SJCRH30 (cell line): ENCODE measurements at regions not wholly inside any gene's neighbourhood (a gene's known extent, or its start where the extent isn't known, plus 50 kb on each side); places are given as distances from the start of the nearest gene placed in this dataset.
"Not testable (repeated sequence)": the region's sequence is repeated elsewhere in the genome, so short reads cannot be mapped to it uniquely, and the experiment has no call there.

Source experiments
- DNase-seq, 2 experiments: peaks; one replicate each; pipeline ENCODE4 v3.0.0-alpha.2; 2015 to 2020
- H3K27ac ChIP-seq: fragments of 250-450 bp; sonication (Bioruptor Pico); 2 replicates; pipeline ENCODE4 v1.5.1; 2020; ENCODE audit warnings: mild to moderate bottlenecking, moderate library complexity
- H3K27me3 ChIP-seq: fragments of 250-450 bp; sonication (Bioruptor Pico); 2 replicates; pipeline ENCODE4 v1.5.1; 2020; ENCODE audit warnings: mild to moderate bottlenecking, moderate library complexity
- H3K36me3 ChIP-seq: fragments of 250-450 bp; sonication (Bioruptor Pico); 2 replicates; pipeline ENCODE4 v1.5.1; 2020; ENCODE audit warnings: mild to moderate bottlenecking, moderate library complexity
- H3K4me1 ChIP-seq: fragments of 250-450 bp; sonication (Bioruptor Pico); 2 replicates; pipeline ENCODE4 v1.5.1; 2020; ENCODE audit warnings: mild to moderate bottlenecking, moderate library complexity
- H3K4me3 ChIP-seq: fragments of 250-450 bp; sonication (Bioruptor Pico); 2 replicates; pipeline ENCODE4 v1.5.1; 2020; ENCODE audit warnings: mild to moderate bottlenecking, moderate library complexity
- H3K9me3 ChIP-seq: fragments of 250-450 bp; sonication (Bioruptor Pico); replicated peaks from 2 replicates; pipeline ENCODE4 v1.5.1; 2020; ENCODE audit warnings: mild to moderate bottlenecking, moderate library complexity

DNA sequence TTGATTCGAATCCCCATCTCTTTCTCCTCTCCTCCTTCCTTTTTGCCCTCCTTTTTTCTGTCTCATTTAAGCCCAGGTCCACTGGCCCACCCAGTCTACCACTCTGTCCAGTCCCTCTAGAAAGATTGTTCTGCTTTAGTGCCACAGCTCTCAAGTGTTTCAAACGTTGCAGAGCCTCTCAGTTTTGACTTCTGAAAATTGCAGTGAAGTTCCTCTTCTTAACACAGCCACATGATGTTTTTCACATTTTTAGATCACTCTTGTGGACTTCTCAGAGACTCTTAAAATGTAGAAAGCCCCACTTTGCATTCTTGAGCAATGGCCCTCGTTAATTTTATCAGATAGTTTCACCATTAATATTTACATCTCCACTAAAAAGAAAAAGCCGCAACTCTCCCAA lies 253.1 kb downstream of the HAPSTR1 start:
- H3K4me3 ChIP-seq = no peak overlapping the region
- no peak for DNase-seq
- no peaks in the 10 kb centered on the region for H3K9me3 ChIP-seq
- no peaks in the 10 kb centered on the region for H3K4me1 ChIP-seq
- no peak overlapping the region for H3K27ac ChIP-seq
- H3K27me3 ChIP-seq = no peaks in the 10 kb centered on the region
- no peaks in the 10 kb centered on the region for H3K36me3 ChIP-seq

DNA sequence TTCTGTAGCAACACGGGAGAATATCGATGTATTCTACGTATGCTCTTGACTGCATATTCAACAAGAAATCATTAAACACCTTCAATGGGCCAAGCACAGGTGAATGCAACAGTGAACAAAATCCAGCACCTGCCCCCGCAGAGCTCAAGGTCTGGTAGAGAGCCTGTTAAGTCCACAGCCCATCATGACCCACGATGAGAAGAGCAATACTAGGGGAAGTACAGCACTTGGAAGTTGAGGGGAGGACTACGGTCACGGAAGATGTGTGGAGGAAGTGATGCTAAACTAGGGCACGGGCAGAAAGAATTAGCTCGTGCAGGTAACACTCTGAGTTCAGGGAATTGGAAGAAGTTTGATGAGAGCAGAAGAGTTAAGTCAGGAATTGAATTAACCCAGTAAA lies 253.6 kb downstream of the HAPSTR1 start:
- Histone ChIP-seq H3K9me3 (no peaks in the 10 kb centered on the region), H3K27ac (no peak overlapping the region), H3K4me1 (no peaks in the 10 kb centered on the region), H3K4me3 (no peak overlapping the region), H3K27me3 (no peaks in the 10 kb centered on the region), H3K36me3 (no peaks in the 10 kb centered on the region)
- DNase-seq = no peak

DNA sequence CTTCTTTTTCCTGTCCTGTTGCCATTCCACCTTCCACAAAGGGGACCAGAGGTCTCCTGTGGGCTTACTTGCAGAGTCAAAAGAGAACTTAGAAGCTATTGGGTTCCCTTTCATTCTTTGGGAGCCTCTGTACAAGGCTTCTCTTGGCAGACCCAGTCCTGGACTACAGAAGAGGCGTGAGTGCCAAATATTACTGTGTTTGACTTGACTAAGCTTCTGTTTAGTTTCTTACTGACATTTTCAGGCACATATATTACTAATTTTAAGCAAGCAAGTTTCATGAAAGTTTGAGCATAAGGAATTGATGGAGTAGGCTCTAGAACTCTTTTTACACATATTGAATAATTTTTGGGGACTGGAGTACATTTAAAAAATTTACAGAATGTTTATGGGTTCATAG lies 254.4 kb downstream of the HAPSTR1 start:
- no peak overlapping the region for H3K4me3 ChIP-seq
- H3K4me1 ChIP-seq = no peaks in the 10 kb centered on the region
- no peak for DNase-seq
- no peak overlapping the region for H3K27ac ChIP-seq
- H3K36me3 ChIP-seq = no peaks in the 10 kb centered on the region
- H3K9me3 ChIP-seq = no peaks in the 10 kb centered on the region
- H3K27me3 ChIP-seq = no peaks in the 10 kb centered on the region

DNA sequence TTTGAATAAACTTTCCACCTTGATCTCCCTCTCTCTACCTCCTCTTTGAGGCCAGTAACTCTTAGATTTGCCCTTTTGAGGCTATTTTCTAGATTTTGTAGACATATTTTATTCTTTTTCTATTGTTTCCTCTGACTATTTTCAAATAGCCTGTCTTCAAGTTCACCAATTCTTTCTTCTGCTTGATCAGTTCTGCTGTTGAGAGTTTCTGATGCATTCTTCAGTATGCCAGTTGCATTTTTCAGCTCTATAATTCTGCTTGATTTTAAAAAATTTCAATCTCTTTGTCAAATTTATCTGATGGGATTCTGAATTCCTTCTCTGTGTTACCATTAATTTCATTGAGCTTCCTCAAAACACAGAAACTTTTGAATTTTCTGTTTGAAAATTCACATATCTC lies 257.5 kb downstream of the HAPSTR1 start:
- Histone ChIP-seq H3K4me3 (no peak overlapping the region), H3K36me3 (no peaks in the 10 kb centered on the region), H3K4me1 (no peaks in the 10 kb centered on the region), H3K9me3 (no peaks in the 10 kb centered on the region), H3K27ac (no peak overlapping the region), H3K27me3 (no peaks in the 10 kb centered on the region)
- DNase-seq = no peak

DNA sequence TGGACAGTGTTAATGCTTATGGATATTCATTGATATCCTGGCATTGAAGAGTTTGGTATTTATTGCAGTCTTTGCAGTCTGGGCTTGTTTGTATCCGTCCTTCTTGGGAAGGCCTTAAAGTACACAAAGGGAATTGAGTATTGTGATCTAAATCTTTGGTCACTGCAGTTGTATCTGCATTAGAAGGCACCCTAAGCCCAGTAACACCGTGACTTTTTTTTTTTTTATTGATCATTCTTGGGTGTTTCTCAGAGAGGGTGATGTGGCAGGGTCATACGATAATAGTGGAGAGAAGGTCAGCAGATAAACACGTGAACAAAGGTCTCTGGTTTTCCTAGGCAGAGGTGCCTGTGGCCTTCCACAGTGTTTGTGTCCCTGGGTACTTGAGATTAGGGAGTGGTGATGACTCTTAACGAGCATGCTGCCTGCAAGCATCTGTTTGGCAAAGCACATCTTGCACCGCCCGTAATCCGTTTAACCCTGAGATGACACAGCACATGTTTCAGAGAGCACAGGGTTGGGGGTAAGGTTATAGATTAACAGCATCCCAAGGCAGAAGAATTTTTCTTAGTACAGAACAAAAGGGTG lies 258.0 kb downstream of the HAPSTR1 start:
- DNase-seq, H3K4me1 ChIP-seq, H3K9me3 ChIP-seq: not testable (repeated sequence)

DNA sequence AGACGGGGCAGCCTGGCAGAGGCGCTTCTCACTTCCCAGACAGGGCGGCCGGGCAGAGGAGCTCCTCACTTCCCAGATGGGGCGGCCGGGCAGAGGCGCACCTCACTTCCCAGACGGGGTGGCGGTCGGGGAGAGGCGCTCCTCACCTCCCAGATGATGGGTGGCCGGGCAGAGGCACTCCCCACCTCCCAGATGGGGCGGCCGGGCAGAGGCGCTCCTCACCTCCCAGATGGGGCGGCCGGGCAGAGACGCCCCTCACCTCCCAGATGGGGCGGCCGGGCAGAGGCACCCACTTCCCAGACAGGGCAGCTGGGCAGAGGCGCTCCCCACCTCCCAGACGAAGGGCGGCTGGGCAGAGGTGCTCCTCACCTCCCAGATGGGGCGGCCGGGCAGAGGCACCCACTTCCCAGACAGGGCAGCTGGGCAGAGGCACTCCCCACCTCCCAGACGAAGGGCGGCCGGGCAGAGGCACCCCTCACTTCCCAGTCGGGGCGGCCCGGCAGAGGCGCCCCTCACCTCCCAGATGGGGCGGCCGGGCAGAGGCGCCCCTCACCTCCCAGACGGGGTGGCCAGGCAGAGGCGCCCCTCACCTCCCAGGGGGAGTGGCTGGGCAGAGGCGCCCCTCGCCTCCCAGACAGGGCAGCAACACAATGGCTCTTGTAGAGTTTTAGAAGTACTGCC lies 258.8 kb downstream of the HAPSTR1 start:
- not testable (repeated sequence) for H3K9me3 ChIP-seq, H3K27ac ChIP-seq, H3K36me3 ChIP-seq, H3K4me3 ChIP-seq, H3K27me3 ChIP-seq, H3K4me1 ChIP-seq, DNase-seq

More for the DNA sequence above, 258.0 kb downstream of the HAPSTR1 start:
- H3K36me3 ChIP-seq, H3K4me3 ChIP-seq, H3K27me3 ChIP-seq, H3K27ac ChIP-seq: not testable (repeated sequence)

DNA sequence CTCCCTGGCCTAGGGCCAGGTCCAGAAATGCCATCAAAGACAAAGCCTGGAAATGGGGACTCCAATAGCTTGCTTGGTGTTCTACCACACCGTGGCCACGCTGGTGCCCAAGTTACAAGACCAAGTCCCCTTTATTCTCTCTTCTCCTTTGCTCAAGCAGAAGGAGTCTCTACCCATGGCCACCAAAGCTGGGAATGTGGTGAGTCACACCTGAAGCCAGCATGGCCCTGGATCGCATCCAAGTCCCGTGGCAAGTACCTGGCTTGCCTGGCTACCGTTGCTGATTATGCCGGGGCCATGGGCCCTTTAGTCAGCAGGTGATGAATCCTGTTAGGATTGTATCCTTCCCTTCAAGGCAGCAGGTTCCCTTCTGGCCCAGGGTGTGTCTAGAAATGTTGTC lies 260.0 kb downstream of the HAPSTR1 start:
- no peaks in the 10 kb centered on the region for H3K27me3 ChIP-seq
- H3K36me3 ChIP-seq = no peaks in the 10 kb centered on the region
- H3K27ac ChIP-seq = no peak overlapping the region
- no peak overlapping the region for H3K4me3 ChIP-seq
- DNase-seq = no peak
- no peaks in the 10 kb centered on the region for H3K9me3 ChIP-seq
- H3K4me1 ChIP-seq = no peaks in the 10 kb centered on the region

DNA sequence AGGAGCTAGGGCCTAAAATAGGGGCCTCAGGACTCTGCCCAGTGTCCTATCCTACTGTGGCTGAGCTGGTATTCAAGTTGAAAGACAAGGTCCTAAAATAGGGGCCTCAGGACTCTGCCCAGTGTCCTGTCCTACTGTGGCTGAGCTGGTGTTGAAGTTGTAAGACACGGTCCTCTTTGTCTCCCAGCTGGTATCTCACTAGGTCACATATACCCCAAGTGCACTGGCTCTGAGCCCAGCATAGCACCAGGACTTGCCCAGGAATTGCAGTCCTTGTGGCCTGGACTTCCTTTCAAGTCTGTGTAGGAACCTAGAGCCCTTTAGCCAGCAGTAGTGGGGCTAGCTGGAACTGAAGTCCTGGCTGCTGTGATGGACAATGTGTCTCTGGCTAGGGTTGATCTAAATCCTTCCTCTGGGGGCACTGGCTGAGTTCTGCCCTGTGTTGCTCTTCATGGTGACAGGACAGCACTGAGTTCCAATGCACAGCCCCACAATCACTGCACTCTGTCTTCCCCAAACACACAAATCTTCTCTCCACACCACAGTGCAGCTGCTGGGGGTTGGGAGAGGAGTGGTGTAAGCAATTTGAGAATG lies 260.5 kb downstream of the HAPSTR1 start:
- Histone ChIP-seq H3K36me3 (no peaks in the 10 kb centered on the region), H3K9me3 (no peaks in the 10 kb centered on the region), H3K27me3 (no peaks in the 10 kb centered on the region), H3K27ac (no peak overlapping the region), H3K4me1 (no peaks in the 10 kb centered on the region), H3K4me3 (no peak overlapping the region)
- DNase-seq = no peak

DNA sequence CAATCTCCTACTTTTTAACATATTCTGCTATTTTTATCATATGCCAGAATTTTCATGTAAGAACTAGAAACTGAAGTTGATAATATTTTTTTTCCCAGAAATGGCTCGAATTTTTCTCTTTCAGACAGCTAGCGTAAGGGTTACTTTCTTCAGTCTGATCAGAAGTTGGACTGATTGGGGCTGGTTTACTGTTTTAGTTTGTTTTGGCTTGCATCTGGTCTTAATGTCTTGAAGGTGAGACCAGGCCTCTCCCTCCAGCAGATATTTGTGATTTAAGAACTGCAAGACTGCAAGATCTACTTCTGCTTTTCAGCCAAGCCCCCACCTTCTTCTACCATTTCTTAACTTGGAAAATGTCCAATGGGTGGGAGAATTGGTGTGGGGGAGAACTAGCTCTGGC lies 266.4 kb downstream of the HAPSTR1 start:
- Histone ChIP-seq H3K27ac (no peak overlapping the region), H3K4me1 (no peaks in the 10 kb centered on the region), H3K36me3 (no peaks in the 10 kb centered on the region), H3K4me3 (no peak overlapping the region), H3K27me3 (no peaks in the 10 kb centered on the region), H3K9me3 (no peaks in the 10 kb centered on the region)
- DNase-seq = no peak

DNA sequence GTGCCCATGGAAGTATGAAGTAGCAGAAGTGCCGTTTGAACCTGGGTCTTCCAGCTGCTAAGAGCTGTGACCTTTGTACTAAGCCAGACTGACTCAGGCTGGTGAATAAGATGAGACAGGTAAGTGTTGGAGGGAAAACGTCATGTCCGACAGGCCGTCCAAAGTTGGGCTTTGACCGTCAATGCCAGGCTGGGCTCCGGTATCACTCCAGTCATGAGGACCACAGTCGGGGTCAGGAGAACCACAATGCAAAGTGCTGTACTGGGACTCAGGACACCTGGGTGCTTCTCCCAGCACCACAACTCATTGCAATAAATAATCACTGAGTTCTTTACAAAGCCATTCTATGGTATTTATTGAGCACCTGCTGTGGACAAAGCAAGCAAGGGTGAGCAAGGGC lies 268.6 kb downstream of the HAPSTR1 start:
- Histone ChIP-seq H3K27me3 (no peaks in the 10 kb centered on the region), H3K36me3 (no peaks in the 10 kb centered on the region), H3K27ac (no peak overlapping the region), H3K9me3 (no peaks in the 10 kb centered on the region), H3K4me3 (no peak overlapping the region), H3K4me1 (no peaks in the 10 kb centered on the region)
- DNase-seq = no peak

DNA sequence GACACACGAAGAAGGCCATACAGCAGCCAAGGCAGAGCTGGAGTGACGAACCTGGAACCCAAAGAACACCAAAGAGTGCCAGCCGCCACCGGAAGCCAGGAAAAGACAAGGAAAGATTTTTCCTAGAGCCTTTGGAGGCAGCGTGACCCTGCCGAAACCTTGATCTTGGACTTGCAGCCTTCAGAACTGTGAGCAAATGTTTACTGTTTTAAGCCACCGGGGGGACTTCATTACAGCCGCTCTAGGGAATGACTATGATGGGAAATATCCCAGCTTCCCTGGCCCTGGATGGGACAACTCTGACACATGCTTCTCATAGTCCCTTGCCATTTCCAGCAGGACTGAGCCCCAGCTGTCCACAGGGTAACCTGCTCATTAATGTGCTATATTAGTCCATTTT lies 270.6 kb downstream of the HAPSTR1 start:
- no peak overlapping the region for H3K4me3 ChIP-seq
- H3K36me3 ChIP-seq = no peaks in the 10 kb centered on the region
- H3K9me3 ChIP-seq = no peaks in the 10 kb centered on the region
- no peak for DNase-seq
- H3K27me3 ChIP-seq = no peaks in the 10 kb centered on the region
- no peaks in the 10 kb centered on the region for H3K4me1 ChIP-seq
- no peak overlapping the region for H3K27ac ChIP-seq

DNA sequence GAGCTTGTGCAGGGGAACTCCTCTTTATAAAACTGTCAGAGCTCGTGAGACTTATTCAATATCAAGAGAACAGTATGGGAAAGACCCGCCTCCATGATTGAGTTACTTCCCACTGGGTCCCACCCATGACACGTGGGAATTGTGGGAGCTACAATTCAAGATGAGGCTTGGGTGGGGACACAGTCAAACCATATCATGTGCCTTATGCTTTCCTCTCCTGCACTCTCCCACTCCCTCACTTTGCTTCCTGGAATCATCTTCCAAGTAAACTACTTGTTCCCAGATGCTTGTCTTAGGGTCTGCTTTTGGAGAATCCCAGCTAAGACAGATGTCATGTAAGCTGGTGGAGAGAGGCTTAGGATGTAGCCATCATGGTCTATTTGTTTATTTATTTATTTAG lies 271.2 kb downstream of the HAPSTR1 start:
- no peaks in the 10 kb centered on the region for H3K9me3 ChIP-seq
- H3K27ac ChIP-seq = no peak overlapping the region
- DNase-seq = no peak
- no peaks in the 10 kb centered on the region for H3K4me1 ChIP-seq
- H3K36me3 ChIP-seq = no peaks in the 10 kb centered on the region
- H3K4me3 ChIP-seq = no peak overlapping the region
- no peaks in the 10 kb centered on the region for H3K27me3 ChIP-seq

DNA sequence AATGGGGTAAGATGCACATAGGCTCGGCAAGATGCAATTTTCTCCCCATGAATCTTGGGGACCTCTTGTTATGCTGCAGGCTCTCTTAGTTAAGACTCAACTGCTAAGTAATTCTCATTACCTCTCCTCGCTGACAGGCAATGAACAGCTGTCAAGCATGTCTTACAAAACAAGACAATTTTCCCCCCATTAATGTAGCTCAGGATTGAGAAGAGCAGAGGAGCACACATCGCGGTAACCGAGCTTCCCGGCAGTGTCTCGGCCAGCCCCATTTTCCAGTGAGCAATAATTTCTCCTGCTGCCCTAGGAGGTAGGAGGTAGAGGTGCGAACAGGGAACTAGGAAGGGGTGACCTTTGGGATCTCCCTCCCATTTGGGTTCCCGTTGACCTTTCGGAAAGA lies 272.1 kb downstream of the HAPSTR1 start:
- Histone ChIP-seq H3K9me3 (no peaks in the 10 kb centered on the region), H3K27me3 (no peaks in the 10 kb centered on the region), H3K4me3 (no peak overlapping the region), H3K36me3 (no peaks in the 10 kb centered on the region), H3K4me1 (no peaks in the 10 kb centered on the region), H3K27ac (no peak overlapping the region)
- no peak for DNase-seq

DNA sequence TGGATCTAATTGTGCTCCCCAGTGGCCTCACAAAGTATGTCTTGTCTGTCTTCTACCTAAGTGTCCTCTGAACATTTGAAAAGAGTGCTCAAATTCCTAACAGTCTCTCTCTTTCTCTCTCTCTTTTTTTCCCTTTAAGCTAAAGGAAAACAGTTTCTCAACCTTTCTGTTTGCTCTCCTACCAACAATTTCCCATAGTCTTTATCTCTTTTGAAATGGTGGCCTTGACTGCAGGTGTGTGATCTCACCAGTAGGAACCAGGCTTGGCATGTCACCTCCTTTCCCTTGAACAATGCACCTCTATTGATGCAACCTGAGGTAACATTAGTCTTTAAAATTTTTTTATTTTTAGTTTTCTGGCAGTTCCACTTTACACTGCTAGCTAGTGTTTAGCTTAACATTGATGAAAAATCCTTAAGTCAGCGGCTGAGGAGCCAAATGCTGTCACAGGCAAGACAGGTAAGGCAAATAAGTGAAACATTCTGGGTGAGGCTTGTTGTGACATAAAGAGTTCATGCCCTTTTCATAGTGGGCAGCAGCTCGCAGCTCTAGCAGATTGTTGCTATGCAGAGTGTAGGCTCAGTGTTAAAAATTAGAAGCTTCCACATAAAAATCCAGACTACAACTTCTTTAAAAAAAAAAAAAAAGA lies 273.4 kb downstream of the HAPSTR1 start:
- Histone ChIP-seq H3K36me3 (no peaks in the 10 kb centered on the region), H3K4me1 (no peaks in the 10 kb centered on the region), H3K4me3 (no peak overlapping the region), H3K27ac (no peak overlapping the region), H3K9me3 (no peaks in the 10 kb centered on the region), H3K27me3 (no peaks in the 10 kb centered on the region)
- no peak for DNase-seq

DNA sequence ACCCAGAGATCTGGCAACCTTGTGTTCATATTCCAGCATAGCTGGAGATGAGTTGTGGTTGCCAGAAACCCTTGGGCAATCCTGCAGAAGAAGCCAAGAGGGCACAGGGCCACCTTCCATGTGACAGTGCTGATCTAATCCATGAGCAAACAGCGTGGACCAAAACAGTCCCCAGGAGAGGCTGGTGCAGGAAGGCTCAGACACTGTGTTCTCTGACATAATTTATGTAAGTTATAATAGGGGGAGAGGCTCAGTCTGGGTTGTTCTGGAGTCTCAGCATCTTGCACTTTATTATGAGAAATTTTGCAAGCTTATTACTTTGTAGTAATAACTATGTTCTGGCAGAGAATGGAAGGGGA lies 273.9 kb downstream of the HAPSTR1 start:
- H3K4me1 ChIP-seq = no peaks in the 10 kb centered on the region
- no peak for DNase-seq

More for the DNA sequence above, 273.9 kb downstream of the HAPSTR1 start:
- no peaks in the 10 kb centered on the region for H3K27me3 ChIP-seq
- no peaks in the 10 kb centered on the region for H3K36me3 ChIP-seq
- H3K9me3 ChIP-seq = no peaks in the 10 kb centered on the region
- no peak overlapping the region for H3K27ac ChIP-seq
- H3K4me3 ChIP-seq = no peak overlapping the region
